SHP77 treated with DMSO at 0.1 percent for 48 hours (cell line): ENCODE measurements at regions not wholly inside any gene's neighbourhood (a gene's known extent, or its start where the extent isn't known, plus 50 kb on each side); places are given as distances from the start of the nearest gene placed in this dataset.
"Not testable (repeated sequence)": the region's sequence is repeated elsewhere in the genome, so short reads cannot be mapped to it uniquely, and the experiment has no call there.

Experiments
- DNase-seq: peaks from one replicate; lab custom pipeline; 2025; lab: John Stamatoyannopoulos, UW

DNA sequence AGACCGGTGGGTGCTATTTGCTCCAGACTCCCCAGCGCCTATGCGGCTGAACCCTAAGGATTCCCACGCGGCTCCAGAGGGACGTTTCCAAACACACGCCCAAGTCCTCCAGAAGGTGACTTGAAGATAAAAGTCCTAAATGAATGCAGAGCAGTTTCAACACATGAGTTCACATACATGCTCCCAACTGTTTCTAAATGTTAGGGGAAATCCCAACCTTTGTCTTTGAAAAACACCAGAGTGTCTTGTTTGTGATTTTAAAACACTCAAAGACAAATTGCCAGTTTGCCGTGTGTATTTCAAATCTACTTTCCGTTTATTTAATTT is 252.9 kb upstream of the SFSWAP start:
- DNase-seq = no peak

GRCh38 chr12:131458931-131459772 is 251.7 kb upstream of the SFSWAP start:
- no peak for DNase-seq

DNA sequence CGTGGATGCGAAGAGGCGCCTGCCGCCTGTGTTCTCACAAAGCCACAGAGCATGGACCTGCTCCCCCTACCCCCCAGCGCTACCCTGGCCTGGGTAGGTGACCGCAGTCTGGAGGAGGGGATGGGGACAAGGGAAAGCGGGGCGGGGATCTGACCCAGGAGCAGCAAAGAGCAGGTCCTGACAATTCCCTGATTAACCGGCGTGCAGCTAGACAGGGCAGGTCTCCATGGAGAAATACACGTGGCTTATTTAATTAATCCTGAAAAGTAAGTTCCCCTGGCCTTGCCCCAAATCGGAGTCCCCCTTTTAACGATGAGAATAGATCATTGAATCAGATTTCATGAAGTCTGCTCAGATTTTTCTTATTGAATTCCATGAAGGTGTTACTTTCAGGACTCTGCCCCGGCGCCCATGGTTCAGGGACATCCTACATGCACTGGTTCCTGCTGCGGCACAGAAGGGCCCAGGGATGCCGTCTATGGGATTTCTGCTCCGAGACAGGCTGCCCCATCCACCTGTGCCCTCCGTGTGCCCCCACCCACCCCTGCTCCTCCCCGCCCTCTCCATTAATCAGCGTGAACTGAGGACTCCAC is 251.0 kb upstream of the SFSWAP start:
- no peak for DNase-seq

DNA sequence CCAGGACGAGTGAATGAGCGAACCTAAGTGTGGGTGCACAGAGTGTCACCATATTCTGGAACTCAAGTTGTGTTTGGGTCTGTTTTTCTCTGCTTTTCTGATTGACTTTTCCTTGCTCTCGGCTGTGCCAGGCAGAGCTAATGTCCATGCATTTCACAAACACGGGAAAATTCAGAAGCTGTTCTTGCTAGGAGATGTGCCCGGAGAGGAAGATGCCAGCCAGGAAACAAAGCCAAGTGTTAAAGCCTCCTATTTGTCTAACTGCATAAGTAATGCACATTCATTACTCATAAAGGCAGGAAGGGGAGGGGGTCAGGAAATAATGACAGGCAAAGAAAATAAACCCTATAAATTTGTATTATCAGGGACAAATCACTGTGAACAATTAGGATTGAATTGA is 250.4 kb upstream of the SFSWAP start:
- no peak for DNase-seq

DNA sequence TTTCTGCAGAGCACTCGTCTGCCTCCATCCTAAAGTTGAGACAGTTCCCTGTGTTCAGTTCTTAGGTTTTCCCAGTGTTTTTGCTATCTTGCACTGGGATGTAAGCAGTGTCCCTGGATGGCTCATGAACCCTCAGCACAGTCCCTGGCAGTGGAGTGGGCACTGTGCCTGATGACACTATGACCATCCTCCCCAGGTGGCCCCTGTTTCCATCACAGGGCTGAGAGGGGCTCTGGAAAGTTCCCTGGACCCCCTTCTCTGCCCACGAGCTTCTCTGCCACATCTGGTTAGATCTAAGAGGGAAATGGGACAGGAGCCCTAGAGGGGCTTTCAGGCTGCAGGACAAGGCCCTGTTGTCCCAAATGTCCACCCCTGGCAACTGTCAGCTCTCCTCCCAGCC is 249.8 kb upstream of the SFSWAP start:
- DNase-seq = no peak

DNA sequence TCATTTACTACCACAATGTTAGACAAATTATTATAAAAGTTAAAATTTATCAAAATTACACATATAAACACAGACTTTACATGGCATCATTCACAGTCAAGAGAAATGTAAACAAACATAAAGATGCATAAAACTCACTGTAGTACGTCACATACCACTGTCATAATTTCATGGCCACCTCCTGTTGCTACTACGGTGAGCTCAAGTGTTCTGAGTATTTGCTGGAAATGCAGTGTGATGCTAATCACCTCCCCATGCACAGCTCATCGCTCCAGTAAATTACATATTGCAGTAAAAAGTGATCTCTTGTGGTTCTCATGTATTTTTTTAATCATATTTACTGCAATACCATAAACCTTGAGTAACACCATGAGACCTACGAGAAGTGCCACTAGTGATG is 247.7 kb upstream of the SFSWAP start:
- DNase-seq = no peak

DNA sequence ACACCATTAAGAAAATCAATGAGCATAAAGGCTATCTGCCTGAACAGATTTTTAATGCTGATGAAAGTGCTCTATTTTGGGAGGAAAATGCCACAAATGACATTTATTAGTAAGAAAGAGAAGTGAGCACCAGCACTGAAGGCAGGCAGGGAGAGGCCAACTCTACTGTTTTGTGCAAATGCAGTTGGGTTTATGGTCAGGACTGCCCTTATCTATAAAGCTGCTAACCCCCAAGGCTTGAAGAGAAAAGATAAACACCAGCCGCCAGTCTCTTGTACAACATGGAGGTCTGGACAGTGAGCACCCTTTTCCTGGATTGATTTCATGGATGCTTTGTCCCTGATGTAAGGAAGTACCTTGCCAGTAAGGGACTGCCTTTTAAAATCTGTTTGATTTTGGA is 246.8 kb upstream of the SFSWAP start:
- no peak for DNase-seq

DNA sequence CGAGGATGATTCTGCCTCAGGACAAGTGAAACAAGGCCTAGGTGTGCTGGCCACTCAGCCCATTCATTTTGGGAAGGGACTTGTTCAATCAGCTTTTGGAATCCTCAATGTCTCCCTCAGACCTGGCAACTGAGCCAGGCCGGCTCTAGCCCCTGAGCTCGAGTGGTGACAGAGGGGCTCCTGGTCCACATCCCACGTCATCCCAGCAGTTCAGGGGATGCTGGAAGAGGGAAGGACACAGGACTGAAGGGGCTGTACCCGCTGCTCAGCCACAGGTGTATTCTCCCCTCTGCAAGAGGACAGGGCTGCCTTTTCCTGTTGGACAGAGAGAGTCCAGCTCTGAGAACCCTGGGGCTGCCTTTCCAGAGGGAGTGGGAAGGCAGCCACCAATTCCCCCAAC is 244.6 kb upstream of the SFSWAP start:
- DNase-seq = no peak

- no peak for DNase-seq
These were observed 244.0 kb upstream of the SFSWAP start for GRCh38 chr12:131466932-131467331.

- DNase-seq = no peak
These were observed 242.7 kb upstream of the SFSWAP start for GRCh38 chr12:131468206-131468605.

DNA sequence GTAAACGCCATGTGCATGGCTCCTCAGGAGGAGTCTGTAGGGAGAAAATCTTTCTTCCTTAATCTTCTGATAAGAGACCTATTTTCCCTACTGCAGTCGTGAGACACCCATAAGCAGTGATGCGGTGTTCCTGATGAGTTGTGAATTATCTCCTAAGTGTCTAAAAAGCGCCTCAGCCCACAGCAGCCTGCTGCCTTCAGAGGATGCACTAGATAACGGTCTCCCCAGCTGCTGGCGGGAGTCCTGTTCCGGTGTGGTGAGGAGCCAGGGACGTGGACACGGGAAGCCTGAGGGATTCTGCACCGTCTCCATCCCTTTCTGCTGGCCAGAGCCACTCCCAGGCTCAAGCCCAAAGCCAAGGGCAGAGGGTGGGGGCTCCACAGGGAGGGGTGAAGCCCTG is 240.9 kb upstream of the SFSWAP start:
- DNase-seq = not testable (repeated sequence)

- DNase-seq = no peak
These were observed 239.5 kb upstream of the SFSWAP start for GRCh38 chr12:131471271-131471905.

GRCh38 chr12:131471946-131472732 is 238.8 kb upstream of the SFSWAP start:
- no peak for DNase-seq

GRCh38 chr12:131473261-131473660 is 237.6 kb upstream of the SFSWAP start:
- DNase-seq = no peak

DNA sequence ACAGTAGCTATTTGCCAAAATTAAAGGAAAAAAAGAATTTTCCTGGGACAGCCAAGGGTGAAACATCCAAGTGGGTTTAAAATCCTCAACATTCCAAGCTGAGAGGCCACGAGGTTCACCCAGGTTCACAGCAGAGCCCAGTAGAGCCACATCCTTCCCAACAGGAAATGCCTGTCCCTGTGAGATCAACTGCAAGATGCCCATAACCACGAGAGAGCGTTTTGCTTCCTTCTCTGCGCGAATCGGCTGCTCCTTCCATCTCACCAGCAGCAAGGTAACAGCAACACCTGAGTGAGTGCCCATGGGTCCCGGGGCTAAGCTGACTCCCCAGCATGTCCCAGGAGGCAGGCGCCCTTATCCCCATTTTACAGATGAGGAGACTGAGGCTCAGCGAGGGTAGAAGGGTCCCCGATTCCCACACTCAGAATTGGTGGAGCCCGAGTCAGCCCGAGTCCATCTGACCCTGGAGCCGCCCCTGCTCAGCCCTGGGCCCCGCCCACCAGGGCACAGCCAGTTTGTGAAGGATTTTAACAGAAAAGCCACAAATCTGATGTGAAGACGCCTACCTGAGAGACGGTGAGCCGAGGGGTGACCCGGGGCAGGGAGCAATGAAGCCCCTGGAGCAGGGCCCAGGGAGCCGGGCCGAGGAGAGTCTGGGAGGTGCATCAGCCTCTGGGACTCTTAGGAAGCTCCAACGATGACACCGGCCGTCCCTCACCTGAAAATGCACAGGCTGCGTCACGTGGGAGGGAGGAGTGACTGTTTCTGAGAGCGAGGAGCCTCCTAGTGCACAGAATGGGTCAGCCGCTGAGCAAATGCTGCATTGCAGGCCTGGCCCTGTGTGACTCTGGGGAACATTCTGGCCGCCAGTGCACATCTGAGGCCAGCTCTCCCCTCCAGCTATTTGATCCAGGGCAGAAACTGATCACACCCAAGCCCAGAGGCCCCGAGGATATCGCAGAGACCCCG is 236.9 kb upstream of the SFSWAP start:
- peak; percentile 22 for DNase-seq

- not testable (repeated sequence) for DNase-seq
These were observed 235.9 kb upstream of the SFSWAP start for GRCh38 chr12:131475012-131475411.

GRCh38 chr12:131477613-131478012 is 233.3 kb upstream of the SFSWAP start:
- DNase-seq = no peak

GRCh38 chr12:131478468-131478867 is 232.4 kb upstream of the SFSWAP start:
- DNase-seq = no peak

DNA sequence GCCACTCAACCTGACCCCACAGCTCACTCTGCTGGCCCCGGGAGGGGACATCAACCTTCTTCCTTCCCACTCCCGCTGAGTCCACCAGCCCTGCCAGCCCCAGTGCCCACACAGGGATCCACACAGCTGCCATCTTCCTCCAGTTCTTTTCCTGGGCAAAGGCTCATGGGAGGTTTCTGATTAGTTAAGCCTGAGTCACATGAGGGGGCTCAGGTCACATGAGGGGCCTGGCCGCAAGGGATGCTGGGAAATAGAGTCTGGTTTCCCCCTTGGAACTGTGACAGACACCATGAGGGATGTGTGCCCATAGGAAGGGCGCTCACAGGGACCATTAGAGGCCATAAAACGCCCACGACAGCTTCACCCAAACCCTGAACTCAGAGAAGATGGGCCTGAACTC is 228.7 kb upstream of the SFSWAP start:
- DNase-seq = no peak

- no peak for DNase-seq
These were observed 228.2 kb upstream of the SFSWAP start for GRCh38 chr12:131482686-131483085.

DNA sequence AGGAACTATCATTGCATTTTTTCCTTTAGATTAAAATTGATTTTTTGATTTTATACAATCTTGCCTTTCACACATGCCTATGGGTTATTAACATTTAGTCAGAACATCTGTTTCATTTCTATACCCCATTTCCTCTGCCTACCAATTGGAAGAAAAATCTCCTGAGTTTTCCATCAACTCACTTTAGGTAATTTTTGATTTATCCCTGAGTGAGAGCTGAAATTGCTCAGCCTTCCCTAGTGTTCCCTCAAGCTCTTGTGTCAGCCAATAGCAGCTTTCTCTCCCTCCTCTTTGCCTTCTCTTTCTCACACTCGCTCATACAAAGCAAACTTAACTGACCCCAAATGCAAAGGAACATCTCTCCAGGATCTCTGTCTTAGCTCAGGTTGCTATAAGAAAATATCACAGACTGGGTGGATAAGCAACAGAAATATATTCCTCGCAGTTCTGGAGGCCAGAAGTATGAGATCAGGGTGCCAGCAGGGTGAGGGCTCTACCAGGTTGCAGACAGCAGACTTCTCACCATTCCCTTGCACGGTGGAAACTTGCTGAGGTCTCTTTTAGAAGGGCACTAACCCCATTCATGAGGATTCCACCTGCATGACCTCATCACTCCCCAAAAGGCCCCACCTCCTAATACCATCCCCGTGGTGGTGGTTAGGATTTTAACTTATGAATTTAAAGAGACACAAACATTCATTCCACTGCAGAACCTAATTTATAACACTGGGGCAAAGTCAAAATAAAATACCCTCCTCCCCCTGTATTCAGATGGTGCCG is 224.2 kb upstream of the SFSWAP start:
- no peak for DNase-seq
